ENCODE measurements at regions not wholly inside any gene's neighbourhood (a gene's known extent, or its start where the extent isn't known, plus 50 kb on each side); places are given as distances from the start of the nearest gene placed in this dataset.
"Not testable (repeated sequence)": the region's sequence is repeated elsewhere in the genome, so short reads cannot be mapped to it uniquely, and the experiment has no call there.

DNA sequence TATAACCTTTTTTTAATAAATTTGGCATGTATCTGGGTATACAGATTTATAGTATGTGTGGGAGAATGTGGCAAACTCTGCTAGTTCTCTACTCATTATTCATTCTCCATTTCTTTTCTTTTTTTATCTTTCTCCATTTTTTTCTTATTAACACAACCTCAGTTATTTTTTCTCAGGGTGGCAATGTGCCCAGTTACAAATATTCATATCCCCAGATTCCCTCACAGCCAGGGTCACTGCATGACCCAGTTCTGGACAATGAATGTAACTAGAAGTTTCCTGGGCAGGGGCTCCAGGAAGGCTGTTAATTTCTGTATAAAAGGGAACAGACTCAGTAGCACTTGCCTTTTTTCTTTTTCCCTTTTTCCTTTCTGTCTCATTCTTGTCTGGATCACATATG, 95.6 kb downstream of the VCPKMT start:
- DNase-seq, result no peak

DNA sequence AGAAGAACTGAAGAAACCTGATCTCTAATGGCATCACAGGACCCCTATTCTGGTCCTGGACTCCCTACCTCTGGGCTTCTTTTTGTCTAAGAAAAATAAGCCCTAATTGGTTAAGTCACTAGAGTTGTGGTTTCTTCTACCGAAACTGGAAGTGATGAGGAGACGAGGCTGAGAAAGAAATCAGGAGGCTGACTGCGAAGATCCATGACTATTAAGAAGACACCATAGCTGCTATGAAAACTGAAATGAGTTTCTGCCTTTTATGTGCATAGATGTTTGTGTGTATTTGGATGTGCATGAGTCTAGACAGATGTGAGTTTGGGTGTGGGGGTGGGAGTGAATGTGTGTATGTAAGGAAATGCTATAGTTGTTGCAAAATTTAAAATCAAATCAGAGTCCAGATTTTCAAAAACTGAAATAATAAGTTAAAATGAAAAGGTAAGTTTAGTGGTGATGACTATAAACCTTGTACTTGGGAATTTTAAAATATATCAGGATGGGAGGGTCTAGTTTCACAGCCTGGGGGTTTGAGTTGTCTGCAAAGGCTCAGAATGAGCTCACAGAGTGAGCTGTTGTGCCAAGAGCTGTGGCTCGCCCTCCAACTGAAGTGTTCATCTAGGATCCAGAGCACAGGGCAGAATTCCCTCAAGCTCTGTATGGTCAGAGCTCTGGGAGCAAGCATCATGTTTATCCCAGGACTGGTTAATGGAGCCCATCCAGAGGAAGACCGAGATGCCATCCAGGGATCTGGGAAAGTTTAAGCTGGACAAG, 94.9 kb downstream of the VCPKMT start:
- no peak for DNase-seq

DNA sequence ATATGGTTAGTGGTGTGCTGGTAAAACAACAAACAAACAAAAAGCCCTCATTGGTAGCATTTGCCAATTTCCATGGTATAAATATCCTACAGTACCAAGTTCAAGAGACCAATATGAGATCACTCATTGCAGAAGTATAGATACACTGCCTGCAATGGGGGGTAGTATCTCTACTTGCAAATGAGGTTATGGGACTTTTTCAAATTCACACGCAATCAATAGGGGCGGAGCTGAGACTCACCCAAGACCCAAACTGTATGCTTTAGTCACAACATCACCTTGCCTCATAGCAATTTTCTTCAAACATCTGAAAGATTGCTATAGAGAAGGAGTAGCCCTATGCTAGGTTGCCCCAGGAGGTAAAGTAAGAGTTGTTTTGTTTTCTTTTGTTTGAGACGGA, 93.7 kb downstream of the VCPKMT start:
- no peak for DNase-seq

DNA sequence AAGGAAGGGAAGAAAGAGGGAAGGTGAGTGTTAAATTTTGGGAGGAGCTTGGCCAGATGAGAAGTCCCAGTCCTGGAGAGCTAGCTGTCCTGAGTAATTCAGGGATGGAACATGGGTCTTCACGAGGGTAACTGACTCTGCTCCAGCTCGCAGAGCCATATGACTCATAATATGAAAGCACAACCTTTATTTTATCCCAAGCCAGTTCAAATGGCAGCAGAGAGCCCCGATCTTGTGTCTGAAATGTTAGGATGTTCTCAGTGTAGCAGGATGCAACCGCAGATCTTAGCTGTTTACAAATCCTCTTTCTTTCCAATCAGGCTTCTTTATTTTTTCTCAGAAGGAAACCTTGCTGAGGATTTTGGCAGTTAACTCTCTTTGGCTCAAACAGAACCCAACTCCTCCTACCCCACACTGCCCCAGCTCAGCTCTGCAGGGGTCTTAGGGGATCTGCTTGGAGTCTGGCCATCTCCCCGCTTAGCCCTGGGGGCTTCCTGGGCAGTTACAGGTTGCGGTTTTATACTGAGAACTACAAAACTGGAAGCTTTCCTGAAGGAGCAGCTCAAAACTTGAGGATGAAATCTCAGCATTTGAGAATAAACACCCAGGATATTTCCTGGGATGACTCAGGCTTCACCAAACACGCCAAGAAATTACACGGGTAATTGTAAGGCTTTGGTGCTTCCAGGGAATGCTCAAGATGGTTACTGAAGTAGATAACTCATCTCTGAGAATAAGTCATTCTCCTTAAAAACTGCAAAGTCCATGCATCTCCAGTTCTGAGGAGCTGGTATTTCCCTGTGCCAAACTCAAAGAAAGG, 92.5 kb downstream of the VCPKMT start:
- no peak for DNase-seq

DNA sequence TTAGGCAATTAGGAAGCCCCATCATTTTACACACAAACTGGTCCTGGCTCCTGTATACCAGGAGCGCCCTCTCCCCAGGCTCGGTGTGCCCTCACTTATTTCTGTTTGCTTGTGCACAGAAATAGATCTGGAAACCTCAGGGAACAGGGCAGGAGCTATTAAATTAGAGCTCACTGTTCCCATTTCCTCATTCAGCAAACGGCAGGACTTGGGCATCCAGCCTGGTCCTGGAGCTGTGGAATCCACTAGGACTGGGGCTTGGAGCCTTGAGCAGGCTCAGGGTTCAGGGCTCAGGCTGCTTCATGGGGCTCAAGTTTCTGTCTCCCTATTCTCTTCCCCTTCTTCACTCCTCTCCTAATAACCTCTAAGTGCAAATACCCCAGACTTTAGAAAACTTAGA, 91.3 kb downstream of the VCPKMT start:
- DNase-seq, result no peak

DNA sequence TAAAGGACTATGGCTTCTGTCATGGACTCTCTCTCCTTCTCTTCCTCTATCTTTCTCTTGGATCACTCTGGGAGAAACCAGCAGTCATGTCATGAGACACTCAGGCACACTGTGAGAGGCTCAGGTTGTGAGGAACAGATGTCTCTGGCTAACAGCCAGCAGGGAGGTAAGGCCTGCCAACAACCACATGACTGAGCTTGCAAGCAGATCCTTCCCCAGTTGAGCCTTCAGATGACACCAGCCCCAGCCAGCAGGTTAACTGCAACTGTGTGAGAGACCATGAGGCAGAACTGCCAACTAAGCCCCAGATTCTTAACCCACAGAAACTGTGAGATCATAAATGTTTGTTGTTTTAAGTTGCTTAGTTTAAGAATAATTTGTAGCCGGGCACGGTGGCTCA, 90.6 kb downstream of the VCPKMT start:
- DNase-seq, result peak; percentile 27

DNA sequence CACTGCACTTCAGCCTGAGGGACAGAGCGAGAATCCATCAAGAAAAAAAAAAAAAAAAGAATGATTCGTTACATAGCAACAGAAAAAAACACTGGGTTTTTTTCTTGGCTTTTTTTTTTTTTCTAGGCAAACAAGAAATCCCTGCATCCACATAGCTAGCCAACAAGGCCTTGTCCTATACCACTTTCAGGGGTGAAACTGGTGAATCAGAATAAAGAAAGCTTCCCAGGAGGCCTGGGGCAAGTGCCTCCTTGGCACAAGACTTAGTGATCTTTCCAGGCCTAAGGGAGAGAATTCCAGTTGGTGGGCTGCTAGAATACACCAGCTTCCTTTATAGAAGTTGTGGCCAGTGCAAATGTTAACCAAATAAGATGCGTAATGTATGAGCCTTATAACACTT, 90.0 kb downstream of the VCPKMT start:
- DNase-seq, result no peak

DNA sequence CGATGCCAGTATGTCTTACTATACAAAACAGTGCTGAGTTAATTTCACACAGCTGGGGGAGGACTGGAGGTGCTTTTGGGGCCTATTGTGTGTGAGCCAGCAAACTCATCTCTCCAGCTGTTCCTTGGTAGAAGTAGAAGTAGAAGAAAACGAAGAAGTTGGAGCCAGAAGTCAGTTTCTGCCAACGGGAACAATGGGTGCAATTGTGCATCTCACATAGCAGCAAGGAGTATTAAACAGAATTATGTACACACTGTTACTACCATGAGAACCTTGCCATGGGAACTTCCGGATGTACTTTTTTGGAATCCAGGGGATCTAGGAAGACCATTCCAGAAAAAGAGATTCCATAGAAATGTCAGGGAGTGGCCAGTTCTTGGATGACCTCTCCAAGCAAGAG, 88.6 kb downstream of the VCPKMT start:
- no peak for DNase-seq

DNA sequence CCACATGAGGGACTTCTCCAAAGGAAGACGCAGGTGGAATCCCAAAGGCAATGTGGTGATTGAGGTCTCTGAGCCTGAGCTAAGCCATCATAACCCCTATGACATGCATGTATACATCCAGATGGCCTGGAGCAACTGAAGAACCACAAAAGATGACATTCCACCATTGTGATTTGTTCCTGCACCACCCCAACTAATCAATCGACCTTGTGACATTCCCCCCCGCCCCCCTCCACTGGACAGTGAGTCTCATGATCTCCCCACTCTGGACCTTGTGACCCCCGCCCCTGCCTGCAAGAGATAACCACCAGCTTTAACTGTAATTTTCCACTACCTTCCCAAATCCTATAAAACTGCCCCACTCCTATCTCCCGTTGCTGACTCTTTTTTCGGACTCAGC, 87.9 kb downstream of the VCPKMT start:
- DNase-seq, result no peak

DNA sequence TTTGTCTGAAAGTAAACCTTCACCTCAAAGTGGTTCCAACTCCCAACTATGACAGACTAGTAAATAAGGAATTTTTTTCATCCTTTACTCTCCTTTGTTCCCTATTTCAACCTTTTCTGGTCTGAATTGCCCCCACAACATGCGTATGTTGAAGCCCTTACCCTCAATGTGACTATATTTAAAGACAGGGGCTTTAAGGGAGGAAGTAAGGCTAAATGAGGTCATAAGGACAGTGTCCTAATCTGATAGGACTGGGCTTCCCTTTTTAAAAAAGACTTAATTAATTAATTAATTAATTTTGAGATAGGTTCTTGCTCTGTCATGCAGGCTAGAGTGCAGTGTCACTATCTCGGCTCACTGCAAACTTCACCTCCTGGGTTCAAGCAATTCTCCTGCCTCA, 86.3 kb downstream of the VCPKMT start:
- DNase-seq, result no peak

DNA sequence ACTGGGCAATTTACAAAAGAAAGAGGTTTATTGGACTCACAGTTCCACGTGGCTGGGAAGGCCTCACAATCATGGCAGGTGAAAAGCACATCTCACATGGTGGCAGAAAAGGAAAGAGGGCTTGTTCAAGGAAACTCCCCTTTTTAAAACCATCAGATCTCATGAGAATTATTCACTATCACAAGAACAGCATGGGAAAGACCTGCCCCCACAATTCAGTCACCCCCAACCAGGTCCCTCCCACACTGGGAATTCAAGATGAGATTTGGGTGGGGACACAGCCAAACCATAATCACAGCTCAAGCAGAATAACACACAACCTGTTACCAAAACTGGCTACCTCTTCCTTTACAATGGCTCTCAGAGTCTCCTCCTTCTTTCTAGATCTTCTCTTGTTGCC, 85.5 kb downstream of the VCPKMT start:
- not testable (repeated sequence) for DNase-seq

DNA sequence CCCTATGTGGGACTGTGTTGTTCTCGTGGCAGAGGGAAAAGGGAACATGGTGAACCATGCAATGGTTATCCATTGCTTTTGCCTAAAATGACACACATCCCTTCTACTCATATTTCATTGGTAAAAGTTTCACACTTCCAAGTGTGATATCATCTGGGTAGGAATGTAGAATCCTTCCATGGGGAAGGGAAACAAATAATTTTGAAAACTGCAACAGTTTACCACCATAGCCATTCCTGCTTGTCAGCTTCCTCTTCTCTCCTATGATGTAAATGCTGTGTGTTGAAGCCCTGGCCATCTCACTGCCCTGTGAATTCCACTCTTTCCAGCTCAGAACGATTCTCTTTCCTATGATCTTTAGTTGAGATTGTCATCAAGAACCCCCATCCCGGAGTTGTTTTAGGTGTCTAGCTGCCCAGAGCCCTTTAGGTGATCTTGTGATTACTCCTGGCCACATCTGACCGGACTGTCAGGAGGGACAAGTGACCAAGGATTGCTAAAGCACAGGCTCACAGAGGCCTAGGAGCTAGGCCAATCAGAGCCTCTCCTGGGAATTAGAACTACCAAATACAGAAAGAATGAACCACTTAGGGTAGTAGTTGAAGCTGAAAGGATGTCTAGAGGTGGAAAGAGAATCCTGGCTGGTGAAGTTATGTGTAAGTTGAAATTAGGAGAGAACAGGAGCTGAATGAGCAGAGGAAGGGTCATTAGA, 84.6 kb downstream of the VCPKMT start:
- no peak for DNase-seq

DNA sequence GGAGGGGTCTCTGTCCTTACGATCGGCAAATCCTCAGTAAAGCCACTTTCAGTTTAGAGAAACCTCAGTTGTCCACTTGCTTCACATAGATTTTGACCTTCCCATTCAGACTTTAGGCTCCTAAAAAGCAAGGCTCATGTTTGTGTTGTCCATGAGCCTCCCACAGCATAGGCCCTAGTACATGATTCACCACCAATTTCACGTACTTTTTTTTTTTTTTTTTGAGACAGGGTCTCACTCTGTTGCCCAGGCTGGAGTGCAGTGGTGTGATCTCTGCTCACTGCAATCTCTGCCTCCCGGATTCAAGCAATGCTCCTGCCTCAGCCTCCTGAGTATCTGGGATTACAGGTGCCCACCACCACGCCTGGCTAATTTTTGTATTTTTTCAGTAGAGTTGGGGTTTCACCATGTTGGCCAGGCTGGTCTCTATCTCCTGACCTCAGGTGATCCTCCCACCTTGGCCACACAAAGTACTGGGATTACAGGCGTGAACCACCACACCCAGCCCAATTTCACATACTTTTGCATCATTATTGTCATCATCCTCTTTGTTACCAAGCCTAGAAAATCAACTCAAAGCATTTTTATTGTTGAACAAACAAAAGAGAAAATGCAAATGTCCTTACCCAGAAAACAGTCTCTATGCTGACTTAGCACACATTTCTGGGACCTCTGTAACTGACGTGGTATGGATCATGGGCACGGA, 83.8 kb downstream of the VCPKMT start:
- DNase-seq, result not testable (repeated sequence)

DNA sequence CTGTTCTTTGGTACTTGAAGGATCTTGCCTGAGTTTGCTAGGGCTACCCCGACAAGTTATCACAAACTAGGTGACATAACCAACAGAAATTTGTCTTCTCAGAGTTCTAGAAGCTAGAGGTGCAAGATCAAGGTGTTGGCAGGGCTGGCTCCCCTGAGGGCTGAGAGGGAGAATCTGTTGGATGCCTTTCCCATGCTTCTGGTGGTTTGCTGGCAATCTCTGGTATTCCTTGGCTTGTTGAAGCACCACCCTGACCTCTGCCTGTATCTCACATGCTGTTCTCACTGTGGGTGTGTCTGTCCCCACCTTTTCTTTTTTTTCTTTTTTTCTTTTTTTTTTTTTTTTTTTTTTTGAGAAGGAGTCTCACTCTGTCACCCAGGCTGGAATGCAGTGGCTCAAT, 81.2 kb downstream of the VCPKMT start:
- DNase-seq, result no peak

DNA sequence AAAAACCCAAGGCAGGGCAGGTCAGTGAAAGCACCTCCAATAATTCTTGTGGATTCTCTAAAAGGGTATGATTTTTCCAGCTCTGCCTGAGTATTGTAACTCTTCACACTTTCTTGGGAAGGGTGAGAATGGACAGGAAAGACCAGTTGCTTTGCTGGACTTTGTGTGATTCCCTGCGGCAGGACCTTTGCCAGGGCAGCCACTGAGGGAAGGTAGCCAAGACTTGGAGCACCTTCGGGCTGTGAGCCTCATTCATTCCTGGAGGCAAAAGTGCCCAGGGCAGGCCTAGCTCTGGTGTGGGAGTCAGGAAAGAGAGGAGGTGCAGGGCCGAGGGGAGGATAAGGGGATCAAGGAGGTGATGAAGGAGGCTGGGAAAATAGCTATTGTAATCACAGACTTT, 80.2 kb downstream of the VCPKMT start:
- DNase-seq, result no peak

DNA sequence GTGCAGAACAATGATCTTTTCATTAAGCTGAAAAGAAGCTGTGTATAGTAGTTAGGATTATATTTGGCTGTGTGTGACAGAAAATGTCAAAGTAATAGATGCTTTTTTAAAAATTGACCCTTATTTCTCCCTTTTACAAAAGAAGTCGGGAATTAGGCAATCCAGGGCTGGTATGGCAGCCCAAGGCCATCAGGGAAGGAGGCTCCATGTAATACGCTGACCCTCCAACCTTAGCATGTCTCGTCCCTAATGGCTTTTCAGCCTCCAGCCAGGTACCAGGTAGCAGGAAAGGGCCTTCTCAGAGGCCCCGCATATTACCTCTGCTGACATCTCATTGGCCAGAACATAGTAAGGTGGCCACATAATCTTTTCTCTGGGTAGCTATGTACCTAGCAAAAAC, 79.7 kb downstream of the VCPKMT start:
- DNase-seq, result no peak

DNA sequence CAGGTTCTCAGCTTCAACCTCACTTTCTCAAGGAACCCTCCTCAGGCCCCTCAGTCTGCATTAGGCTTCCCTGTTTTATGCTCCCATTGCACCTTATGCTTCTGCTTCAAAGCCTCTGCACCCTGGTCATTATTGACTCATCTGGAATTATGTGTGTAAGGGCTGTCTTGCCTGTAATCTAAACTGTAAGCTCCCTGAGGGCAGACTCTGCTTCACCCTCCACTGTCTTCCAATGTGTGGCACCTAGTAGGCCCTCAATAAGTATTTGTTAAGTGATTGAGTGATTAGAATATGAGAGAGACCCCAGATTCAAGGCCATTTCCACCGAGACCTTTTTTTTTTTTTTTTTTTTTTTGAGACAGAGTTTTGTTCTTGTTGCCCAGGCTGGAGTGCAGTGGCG, 79.1 kb downstream of the VCPKMT start:
- no peak for DNase-seq

DNA sequence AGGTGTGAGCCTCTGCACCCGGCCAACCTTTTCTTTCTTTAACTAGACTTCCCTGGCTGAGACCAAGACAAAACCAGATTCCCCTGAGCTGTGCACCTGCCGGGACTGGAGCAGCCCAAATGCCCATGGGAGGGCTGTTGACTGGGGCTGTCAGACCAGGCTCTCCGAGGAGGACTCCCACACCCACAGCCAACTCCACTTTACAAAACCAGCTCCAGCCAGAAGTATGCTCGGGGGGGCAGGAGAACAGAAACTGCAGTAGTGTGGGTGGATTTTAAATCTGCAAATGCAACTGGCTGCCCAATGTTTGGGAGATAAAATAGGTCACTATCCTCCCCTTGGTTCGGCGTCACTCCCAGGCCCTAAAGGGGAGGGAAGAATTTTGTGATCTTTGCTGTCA, 78.5 kb downstream of the VCPKMT start:
- no peak for DNase-seq

DNA sequence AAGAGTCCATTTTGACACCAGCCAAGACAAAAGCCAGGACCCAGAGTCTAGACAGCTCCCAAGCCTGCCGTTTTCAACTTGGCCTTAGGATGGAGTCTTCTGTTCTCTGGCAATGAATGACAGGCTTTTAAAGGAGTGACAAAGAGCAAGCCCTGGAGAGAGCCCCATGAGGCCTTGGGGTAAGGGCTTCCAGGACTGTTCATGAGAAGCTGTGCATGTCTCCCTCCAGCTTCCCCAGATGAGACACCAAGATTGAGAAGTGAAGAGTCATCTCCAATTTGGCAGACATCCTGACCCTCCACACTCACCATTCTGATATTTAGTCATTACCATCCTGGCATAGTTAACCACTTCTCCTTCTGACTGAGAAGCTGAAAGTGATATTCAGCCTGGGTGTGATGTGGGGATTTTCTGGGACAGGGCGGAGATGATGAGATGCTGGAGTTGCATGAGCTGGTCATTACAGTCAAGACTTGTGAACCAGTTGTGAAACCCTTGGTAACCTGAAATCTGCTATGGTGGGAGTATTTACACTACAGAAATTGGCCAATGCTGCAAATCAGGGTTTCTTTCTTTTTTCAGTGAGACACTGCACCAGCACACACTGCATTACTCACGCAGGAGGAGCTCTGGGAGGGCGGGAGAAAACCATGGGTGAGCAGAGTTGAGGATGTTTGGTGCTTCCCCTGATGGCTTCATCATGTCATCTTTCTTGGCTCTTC, 77.8 kb downstream of the VCPKMT start:
- DNase-seq, result no peak

DNA sequence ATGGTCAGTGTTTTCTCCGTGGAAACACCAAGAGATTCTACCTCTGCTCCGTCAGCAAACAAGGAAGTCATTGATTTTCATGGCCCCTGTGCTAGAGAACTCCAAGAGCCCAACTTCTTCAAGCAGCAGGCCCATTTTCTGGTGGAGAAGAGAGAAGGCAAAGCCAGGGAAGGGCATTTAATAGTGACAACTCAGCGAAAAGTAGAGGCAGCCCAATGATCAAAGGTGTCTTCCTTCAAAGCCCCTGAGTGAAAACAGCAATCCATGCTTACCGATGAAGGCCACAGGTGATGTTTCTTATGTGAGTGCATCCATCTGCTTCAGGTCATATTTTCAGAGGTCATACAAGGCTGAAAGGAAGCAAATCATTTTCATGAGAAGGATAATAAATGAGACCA, 77.3 kb downstream of the VCPKMT start:
- no peak for DNase-seq

DNA sequence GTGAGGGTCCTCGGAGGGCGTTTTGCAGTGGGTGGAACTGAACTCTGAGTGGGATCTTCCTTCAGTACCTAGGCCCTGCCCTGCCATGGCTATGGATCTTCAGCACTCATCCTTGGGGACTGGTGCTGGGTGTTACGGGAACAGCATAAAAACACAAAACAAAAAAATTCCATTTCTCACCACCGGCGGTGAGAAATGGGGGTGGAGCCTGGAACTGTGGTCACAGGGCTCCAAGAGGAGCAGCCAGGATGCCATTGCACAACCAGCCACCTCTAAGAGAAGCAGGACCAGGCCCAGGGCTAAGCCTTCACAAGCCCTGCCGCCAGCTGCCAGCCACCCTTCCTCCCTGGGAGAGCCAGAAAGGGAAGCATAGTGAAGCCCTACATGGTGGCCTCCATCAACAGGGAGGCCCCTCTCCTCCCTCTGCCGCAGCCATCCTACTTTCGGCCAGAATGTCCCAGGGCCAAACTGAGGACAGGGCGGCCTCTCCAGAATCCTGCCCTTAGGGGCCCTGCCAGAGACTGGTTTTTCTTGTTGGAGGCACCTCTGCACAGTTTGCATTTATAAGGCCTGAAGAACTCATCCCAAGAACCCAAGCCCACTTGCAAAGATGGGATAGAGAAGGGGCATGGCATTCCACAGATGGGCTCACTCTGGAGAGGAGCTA, 76.5 kb downstream of the VCPKMT start:
- no peak for DNase-seq

DNA sequence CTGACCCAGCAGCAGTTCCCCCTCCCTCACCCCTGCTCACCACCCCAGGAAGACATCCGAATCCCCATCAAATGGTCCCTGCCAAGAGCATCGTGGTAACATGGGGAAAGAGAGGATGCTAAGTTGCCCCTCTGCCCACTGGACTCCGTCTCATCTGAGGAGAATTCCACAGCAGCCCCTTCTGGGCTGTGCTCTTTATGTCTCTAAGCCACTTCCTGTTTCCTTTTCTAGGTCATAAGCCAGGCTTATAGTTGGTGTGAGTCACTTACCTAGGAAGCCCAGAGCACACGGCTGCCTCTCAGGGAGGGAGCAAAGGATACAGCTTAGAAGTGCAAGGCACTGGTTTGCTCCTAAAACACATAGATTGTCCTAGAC, 76.0 kb downstream of the VCPKMT start:
- DNase-seq, result no peak

Data from SHP77 treated with DMSO at 0.1 percent for 48 hours (cell line).